CD4-positive, alpha-beta T cell treated with Interleukin-2 at 100 ng/mL for 4 hours (primary cell): ENCODE measurements at regions not wholly inside any gene's neighbourhood (a gene's known extent, or its start where the extent isn't known, plus 50 kb on each side); places are given as distances from the start of the nearest gene placed in this dataset.
"Not testable (repeated sequence)": the region's sequence is repeated elsewhere in the genome, so short reads cannot be mapped to it uniquely, and the experiment has no call there.

Experiments
- DNase-seq: peaks from one replicate; pipeline ENCODE4 v3.0.0-alpha.2; 2020; ENCODE audit warnings: low spot score

DNA sequence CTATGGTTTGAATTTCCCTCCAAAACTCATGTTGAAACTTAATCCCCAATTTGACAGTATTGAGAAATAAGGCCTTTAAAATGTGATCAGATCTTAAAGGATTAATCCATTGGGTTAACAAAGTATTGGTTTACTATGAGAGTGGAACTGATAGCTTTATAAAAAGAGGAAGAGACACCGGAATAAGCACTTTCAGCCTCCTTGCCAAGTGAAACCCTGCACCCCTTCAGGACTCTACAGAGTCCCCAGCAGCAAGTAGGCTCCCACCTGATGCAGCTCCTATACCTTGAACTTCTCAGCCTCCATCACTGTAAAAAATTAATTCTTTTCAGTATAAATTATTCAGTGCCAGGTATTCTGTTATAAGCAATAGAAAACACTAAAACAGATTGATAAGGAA, 348.3 kb downstream of the CGGBP1 start:
- no peak for DNase-seq

DNA sequence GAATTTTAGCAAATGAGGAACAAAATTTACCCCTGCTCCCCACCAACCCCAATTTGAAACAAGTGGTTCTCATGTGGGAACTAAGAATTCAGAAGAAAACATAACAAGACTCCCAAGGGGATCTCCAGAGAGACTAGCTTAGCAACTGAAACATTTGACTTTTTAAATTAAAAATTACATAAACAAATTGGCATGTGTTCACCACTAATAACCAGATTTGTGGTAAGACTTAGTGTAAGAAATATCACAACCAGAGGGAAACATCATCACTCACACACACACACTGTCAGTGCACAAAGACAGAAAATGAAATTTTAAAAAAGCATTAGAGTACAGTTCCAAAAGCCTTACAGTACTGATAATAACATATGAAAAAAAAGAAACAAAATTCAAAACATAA, 348.8 kb downstream of the CGGBP1 start:
- DNase-seq: no peak

DNA sequence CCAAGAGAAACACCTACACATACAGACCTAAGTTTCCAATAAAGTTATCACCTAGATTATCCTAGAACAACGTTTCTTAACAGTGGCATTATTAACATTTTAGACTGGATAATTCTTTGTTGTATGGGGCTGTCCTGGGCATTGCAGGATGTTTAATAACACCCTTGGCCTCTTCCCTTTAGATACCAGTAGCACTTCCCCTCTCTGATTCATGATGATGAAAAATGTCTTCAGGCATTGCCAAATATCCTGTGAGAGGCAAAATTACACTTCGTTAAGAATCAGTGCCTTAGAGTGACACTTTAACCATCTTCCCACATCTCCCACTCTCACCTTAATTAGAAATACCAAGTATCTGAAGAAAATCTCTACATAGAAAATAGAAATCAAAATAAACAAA, 352.6 kb downstream of the CGGBP1 start:
- no peak for DNase-seq

DNA sequence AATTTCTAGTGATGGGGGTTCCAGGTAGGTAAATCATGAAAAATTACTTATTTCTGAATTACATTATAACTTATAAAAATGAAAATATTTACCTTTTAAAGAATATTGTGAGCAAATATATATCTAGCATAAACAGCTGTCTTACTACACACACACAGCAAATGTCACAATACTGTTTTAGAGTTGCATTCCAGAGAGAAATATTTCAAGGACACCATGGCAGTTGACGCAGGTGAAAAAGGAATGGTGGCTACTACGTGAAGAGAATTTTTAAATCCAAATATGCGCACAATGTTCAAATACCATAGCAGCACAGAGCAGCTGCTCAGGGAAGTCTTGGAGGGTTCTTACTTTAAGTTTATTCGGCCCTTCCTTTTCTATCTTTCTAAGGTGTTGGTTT, 356.2 kb downstream of the CGGBP1 start:
- DNase-seq: no peak

DNA sequence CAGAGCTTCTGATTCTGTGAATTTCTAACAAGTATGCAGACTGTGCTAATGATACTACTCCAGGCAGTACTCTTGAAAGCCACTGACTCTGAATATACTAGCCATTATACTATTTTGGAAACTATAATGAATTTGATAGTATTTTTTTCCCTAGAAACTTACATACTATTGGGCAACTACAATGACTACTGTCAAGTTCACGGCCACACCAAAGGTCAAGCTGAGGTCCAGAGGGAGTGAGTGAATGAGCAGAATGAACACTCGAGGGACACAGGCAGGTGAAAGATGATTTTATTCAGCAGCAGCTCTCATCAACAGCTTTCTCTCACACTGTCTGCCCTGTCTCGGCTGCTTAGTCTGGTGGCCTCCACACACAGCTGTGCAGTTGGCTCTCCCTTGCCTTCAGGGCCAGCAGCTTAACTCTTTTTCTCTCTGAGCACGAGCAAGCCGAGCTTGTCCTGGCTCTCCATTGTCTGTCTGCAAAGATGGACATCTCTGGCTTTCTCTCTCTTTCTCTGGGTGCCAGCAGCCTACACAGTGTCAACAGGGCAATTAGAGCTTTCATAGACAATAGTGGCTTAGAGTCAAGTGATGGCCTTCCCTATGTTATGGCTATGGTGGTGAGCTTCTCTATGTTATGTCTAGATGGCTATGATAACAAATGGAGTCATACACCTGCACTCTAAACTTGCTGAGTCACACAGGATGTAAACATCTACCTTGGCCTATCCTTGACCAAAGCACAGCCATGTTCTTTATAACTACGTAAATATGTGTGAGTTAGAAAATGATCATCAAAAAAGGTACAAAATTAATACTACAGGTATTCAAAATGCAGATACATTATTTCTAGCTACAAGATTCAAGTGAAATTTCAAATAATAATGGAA, 362.4 kb downstream of the CGGBP1 start:
- DNase-seq: no peak

DNA sequence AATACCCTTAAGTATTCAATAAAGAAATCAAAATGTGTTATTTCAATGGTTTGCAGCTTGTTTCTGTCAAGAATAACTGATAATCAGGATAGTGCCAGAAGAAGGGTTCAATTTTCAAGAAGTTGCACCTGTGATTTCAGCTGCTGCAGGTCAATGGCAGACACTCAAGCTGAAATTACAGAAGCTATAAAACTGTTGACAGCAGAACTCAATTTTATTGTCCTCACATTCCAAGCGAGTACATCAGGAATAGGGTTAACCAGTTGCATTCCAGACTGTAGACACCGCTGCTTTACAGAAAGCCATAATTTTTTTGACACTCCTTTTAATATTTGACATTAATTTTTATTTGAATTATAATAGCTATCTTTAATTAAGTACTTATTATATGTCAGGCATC, 364.1 kb downstream of the CGGBP1 start:
- DNase-seq: no peak

DNA sequence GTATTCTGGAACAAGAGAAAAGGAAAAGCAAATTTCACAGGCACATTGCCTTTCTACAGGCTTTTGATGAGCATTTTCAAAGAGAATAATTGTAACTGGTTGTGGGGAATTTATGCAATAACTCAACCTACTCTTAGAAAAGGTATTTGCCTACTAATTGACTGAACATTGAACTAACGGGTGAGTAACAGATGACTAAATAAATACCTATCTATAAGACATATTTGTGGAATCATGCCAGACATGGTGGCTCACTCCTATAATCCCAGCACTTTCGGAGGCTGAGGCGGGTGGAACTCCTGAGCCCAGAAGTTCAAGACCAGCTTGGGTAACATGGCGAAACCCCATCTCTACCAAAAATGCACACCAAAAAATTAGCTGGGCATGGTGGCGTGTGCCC, 367.7 kb downstream of the CGGBP1 start:
- DNase-seq: no peak

DNA sequence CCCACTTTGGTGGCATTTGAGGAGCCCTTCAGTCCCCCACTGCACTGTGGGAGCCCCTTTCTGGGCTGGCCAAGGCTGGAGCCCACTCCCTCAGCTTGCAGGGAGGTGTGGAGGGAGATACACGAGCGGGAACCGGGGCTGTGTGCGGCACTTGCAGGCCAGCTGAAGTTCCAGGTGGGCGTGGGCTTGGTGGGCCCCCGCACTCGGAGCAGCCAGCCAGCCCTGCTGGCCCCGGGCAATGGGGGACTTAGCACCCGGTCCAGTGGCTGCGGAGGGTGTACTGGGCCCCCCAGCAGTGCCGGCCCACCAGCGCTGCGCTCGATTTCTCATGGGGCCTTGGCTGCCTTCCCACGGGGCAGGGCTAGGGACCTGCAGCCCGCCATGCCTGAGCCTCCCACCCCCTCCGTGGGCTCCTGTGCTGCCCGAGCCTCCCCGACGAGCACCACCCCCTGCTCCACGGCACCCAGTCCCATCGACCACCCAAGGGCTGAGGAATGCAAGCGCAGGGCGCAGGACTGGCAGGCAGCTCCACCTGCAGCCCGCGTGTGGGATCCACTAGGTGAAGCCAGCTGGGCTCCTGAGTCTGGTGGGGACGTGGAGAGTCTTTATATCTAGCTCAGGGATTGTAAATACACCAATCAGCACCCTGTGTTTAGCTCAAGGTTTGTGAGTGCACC, 379.7 kb downstream of the CGGBP1 start:
- not testable (repeated sequence) for DNase-seq

DNA sequence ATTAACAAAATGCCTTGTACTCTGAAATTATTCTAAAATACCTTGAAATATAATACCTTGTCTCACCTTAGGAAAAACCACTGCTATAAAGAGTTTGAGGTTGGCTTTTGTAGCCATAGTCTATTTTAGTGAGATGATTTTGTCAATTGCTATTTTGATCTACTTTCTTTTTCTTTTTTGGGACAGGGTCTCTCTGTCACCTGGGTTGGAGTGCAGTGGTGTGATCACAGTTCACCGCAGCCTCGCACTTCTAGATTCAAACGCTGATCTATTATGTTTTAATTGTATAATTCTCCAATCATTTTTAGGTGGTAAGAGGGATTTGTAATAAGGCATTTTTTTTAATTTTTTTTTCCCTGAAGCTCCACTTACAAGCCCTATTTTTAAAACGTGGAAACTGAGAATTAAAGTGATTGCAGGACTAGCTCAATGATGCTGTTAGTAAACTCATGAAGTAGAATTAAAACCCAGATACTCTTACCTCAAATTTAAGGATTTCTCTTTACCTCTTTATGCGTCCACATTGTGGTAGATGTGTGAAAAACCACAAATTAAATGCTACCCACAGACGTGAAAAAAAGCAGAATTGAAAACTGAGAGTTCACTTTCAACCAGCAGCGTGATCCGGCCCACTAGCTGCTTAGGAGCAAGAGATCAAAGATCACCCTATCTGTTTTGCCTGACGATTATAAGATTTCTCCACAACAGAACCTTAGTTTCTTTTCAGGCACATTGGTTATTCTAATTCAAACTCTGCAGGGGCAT, 384.2 kb downstream of the CGGBP1 start:
- DNase-seq: no peak

DNA sequence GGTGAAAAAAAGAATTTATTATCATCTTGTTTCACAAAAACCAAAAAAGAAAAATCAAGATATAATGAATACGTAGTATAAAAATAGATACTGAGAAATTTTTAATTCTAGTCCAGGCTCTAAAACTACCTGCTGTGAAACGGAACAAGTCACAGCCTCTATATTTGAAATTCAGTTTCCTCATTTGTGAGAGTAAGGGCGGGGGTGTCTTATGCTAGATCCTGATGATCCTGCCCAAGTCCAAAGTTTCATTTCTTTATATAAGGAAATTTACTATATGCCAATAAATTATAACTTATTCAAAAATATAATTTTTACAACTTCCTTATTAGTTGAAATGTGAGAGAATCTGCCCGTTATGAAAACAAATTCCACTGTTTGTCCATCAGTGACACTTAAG, 385.7 kb downstream of the CGGBP1 start:
- no peak for DNase-seq

DNA sequence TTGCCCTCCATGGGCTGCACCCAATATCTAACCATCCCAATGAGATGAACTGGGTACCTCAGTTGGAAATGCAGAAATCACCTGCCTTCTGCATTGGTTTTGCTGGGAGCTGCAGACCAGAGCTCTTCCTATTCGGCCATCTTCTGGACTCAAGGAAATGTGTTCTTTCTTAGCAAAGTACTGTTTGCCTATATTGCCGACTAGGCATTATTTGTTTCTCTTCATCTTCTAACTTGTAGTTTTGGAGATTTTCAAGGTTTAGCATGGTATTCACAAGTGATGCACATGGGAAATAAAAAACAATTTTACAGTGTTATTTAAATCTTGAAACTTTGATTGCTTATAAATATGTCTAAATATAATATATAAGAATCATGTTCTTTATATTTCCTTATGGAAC, 377.8 kb upstream of the POU1F1 start:
- DNase-seq: no peak

DNA sequence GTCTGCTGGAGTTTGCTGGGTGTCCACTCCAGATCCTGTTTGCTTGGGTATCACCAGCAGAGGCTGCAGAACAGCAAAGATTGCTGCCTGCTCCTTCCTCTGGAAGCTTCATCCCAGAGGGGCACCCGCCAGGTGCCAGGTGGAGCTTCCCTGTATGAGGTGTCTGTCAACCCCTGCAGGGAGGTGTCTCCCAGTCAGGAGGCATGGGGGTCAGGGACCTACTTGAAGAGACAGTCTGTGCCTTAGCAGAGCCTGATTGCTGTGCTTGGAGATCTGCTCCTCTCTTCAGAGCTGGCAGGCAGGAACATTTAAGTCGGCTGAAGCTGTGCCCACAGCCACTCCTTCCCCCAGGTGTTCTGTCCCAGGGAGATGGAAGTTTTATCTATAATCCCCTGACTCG, 376.8 kb upstream of the POU1F1 start:
- not testable (repeated sequence) for DNase-seq

DNA sequence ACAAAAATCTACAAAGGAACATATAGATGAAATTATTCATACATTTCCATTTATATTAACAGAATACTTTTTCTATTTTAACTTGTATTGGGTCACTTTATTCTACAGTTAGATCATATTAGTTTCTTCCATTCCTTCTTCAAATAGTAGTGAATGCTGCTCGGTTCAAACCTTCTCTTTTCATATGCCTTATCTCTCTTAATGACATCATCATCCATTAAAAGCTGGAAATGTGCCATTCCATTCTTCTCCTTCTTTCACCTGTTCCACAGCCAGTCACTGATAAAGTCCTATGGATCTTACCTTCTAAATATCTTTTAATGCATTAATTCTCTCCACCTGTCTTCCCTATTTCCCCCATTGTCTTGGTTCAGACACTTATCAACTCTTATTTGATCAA, 358.0 kb upstream of the POU1F1 start:
- no peak for DNase-seq

DNA sequence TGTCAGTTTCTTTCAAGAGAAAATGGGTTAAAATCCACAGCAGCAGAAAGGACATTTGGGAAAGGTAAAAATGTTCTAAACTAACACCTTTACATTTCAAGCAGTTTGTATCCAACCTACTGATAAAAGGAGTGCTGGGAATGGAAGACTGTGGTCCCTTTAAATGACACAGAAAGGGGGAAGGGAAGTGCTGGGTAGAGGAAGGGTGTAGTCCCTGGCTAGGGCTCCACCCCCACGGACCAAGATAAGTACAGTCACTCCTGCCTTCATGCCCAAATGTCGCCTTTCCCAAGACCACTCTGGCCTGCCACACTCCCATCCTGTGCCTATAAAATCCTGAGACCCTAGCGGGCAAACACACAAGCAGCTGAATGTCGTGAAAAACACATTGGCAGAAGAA, 350.9 kb upstream of the POU1F1 start:
- no peak for DNase-seq

DNA sequence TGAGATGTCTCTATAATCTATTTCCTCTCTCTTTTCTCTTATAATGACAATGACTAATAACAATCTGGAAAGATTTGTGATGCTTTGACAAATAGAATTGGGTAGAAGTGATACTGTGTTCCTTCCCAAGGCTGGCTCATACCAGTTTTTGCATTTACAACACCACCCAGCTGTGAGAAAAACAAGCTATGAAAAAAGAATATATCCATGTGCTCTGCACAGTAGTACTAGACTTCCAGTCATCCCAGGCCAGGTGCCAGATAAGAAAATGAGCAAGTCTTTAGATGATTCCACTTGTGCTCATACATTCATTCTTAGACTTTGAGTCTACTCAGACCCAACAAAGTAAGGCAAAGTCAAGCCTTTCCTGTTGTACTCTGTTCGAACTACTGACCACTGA, 350.2 kb upstream of the POU1F1 start:
- no peak for DNase-seq

DNA sequence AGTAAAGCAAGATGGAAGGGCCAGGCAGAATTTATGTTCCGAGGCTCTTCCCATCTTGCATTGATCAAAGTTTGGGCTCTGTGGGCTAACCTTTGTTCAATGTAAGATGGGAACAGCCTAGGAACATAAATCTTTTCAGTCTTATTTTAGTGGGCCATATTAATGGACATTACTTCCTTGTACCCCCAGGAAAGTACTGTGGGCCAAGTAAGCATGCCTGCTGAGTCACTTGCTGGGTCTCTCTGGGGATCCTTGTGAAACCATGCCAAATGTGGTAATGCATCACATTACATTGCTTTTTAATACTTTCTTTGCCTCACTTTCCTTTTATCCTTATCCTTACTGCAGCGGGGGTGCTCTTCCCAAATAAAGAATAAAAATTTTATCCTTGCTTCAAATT, 349.5 kb upstream of the POU1F1 start:
- DNase-seq: no peak

DNA sequence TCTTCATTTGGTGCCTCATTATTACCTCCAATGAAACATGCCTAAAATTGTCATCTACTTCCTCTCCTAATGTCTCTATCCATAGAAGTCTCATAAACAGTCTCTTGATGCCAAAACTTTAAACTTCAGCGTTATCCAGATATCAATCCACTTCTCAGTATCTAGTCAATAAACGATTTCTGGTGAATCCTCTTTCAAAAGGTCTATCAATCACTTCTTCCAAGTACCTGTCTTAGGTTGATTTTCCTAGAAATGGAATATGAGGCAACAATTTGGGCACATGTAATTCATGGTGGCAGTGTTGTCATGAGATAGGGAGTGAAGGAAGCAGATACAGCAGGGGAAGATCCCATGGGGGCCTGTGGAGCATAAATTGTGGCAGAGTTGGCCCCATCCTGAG, 348.5 kb upstream of the POU1F1 start:
- DNase-seq: no peak

DNA sequence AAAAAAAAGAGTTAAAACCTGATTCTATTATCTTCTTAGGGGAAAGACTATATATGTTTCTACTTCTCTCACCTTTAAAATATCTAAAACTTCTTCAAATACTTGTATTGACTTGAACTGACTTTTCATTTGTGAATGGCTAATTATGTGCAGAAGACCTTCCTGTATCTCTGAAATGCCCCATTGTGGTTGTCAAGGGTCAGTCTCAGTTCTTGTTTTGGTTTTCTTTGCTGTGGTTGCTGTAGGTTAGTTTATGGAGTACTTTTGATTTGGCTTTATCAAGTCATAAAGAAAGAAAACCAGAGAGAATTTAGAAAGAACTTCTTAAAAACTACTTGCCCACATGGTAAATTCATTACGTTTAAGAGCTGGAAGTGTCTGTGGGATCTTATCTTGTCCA, 345.3 kb upstream of the POU1F1 start:
- no peak for DNase-seq

DNA sequence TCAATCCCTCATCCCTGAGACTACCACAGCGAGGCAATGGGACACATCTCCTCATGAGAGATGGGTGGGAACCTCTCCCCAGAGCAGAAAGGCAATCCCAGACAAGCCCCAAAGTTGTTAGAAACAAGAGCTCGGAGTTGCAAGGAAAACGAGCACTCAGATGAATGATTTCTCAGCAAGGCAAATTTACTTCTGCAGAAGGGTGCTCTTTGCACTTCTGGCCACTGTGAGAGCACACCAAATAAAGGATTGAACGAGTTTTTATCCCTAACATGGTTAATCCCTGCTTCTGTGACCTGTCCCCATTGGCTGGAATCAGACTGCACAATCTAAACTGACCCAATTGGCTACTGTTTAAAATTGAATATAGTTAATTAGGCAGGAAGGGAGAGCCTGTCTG, 339.1 kb upstream of the POU1F1 start:
- DNase-seq: no peak

DNA sequence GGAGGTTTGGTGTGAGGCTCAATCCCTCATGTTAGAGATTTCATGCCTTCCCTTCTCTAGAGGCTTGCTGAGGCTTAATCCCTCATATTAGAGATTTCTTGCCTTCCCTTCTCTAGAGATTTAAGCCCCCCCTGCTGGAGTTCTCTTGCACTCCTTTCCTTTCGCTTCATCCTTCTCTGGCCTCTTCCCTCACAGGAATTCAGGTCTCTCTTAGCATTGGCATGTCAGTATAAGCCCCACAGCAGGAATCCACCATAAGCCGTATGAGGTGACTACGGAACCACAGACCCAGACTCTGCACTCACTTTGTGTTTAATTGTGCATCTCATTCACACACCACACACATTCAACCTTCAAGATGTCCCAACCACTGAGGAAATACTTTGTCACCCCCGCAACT, 338.6 kb upstream of the POU1F1 start:
- no peak for DNase-seq

DNA sequence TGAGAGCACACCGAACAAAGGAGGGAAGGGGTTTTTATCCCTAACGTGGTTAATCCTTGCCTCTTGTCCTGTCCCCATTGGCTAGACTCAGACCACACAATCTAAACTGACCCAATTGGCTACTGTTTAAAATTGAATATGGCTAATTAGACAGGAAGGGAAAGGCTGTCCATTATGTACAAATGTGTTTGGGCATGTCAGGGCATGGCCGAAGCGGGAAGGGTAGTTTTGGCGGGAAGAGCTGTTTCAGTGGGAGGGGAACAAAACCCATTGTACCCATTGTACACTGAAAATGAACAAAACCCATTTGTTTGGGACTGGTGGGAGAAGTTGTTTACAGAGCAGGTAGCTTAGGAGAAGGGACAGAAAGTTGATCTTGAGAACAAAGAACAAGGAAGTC, 330.9 kb upstream of the POU1F1 start:
- DNase-seq: no peak

DNA sequence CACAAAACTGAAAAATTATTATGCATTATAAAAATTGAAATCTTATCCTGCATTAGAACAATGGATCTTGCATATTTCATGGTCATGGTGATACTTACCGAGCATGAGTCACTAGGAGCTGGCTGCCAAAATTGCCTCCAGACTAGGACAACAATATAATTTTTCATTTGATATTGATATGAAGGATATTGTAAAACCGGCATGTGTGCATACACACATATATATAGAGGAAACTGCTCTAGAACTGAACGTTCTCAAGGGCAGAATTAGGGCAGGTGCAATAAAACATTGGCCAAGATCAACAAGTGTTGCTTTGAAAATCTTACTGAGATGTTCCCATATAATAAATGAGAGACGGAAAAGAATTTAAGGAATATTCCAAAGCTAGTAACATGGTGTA, 319.4 kb upstream of the POU1F1 start:
- DNase-seq: no peak

DNA sequence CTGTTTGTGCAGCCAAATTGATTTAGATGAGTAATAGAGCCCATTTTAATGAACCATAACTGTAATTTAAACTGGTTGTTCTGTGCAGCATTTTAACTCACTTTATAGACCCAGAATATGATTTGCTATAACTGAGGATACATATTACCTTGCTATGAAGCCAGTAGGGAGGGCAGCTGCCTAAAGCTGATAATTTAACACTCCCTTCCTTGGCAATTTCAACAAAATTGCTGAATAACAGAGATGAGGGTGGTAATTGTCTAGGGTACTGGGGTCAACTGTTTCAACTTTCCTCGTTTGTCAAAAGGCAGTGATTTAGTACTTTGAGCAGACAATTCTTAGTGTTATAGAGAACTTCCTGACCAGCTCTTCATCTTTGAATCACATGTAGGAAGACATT, 304.9 kb upstream of the POU1F1 start:
- DNase-seq: no peak
